ENCODE measurements at regions not wholly inside any gene's neighbourhood (a gene's known extent, or its start where the extent isn't known, plus 50 kb on each side); places are given as distances from the start of the nearest gene placed in this dataset.
"Not testable (repeated sequence)": the region's sequence is repeated elsewhere in the genome, so short reads cannot be mapped to it uniquely, and the experiment has no call there.

GRCh38 chr2:199556527-199557285 lies 99.0 kb upstream of the SATB2 start:
- TF ChIP-seq EP300 (IDR thresholded peaks at IDR 0.05) (no peak), POLR2AphosphoS5 (IDR thresholded peaks at IDR 0.05) (no peak), POLR2A (IDR thresholded peaks at IDR 0.05) (no peak), CTCF (IDR thresholded peaks at IDR 0.05) (no peak)
- Histone ChIP-seq H3K4me3 (no peak overlapping the region), H3K4me1 (no peaks in the 10 kb centered on the region), H3K36me3 (no peaks in the 10 kb centered on the region), H3K9me3 (no peaks in the 10 kb centered on the region), H3K27me3 (no peaks in the 10 kb centered on the region), H3K27ac (no peak overlapping the region)
- WGBS, 2 donors, result 89 to 94% methylated on average over 12 of the region's 12 CpGs
- no peak for DNase-seq
- intact Hi-C loops (cut with DNase I), result no loop called here

GRCh38 chr2:199554026-199554425 lies 96.3 kb upstream of the SATB2 start:
- intact Hi-C loops (cut with DNase I), result no loop called here
- WGBS, 2 donors, result 69 to 85% methylated on average over 2 of the region's 2 CpGs

GRCh38 chr2:199552141-199552540 lies 94.4 kb upstream of the SATB2 start:
- H3K27ac ChIP-seq, result no peak overlapping the region
- TF ChIP-seq CTCF (IDR thresholded peaks at IDR 0.05), result no peak
- TF ChIP-seq POLR2AphosphoS5 (IDR thresholded peaks at IDR 0.05), result no peak
- TF ChIP-seq POLR2A (IDR thresholded peaks at IDR 0.05), result no peak
- TF ChIP-seq EP300 (IDR thresholded peaks at IDR 0.05), result no peak
- H3K27me3 ChIP-seq, result no peaks in the 10 kb centered on the region
- intact Hi-C loops (cut with DNase I), result no loop called here
- no peaks in the 10 kb centered on the region for H3K4me1 ChIP-seq
- H3K36me3 ChIP-seq, result no peaks in the 10 kb centered on the region
- no peak for DNase-seq
- WGBS, 2 donors, result 88 to 96% methylated on average over 6 of the region's 6 CpGs
- H3K9me3 ChIP-seq, result no peaks in the 10 kb centered on the region
- H3K4me3 ChIP-seq, result no peak overlapping the region

More at GRCh38 chr2:199554026-199554425, 96.3 kb upstream of the SATB2 start:
- Histone ChIP-seq H3K4me1 (no peaks in the 10 kb centered on the region), H3K36me3 (no peaks in the 10 kb centered on the region), H3K9me3 (no peaks in the 10 kb centered on the region), H3K27ac (no peak overlapping the region), H3K4me3 (no peak overlapping the region), H3K27me3 (no peaks in the 10 kb centered on the region)
- TF ChIP-seq POLR2AphosphoS5 (IDR thresholded peaks at IDR 0.05) (no peak), CTCF (IDR thresholded peaks at IDR 0.05) (no peak), EP300 (IDR thresholded peaks at IDR 0.05) (no peak)
- no peak for DNase-seq

- no peaks in the 10 kb centered on the region for H3K9me3 ChIP-seq
- H3K27me3 ChIP-seq, result no peaks in the 10 kb centered on the region
- WGBS, 2 donors, result 83 to 92% methylated on average over 4 of the region's 4 CpGs
- no peaks in the 10 kb centered on the region for H3K4me1 ChIP-seq
- no peak overlapping the region for H3K4me3 ChIP-seq
- no peaks in the 10 kb centered on the region for H3K36me3 ChIP-seq
- intact Hi-C loops (cut with DNase I), result no loop called here
- TF ChIP-seq POLR2AphosphoS5 (IDR thresholded peaks at IDR 0.05) (no peak), POLR2A (IDR thresholded peaks at IDR 0.05) (no peak)
- no peak overlapping the region for H3K27ac ChIP-seq
- DNase-seq, result no peak
Measured at GRCh38 chr2:199543606-199544172, 86.0 kb upstream of the SATB2 start.

- Histone ChIP-seq H3K9me3 (no peaks in the 10 kb centered on the region), H3K27ac (no peak overlapping the region), H3K4me3 (no peak overlapping the region), H3K36me3 (no peaks in the 10 kb centered on the region), H3K4me1 (no peaks in the 10 kb centered on the region), H3K27me3 (no peaks in the 10 kb centered on the region)
- TF ChIP-seq POLR2AphosphoS5 (IDR thresholded peaks at IDR 0.05), result no peak
- no peak for TF ChIP-seq EP300 (IDR thresholded peaks at IDR 0.05)
- TF ChIP-seq POLR2A (IDR thresholded peaks at IDR 0.05), result no peak
- no peak for TF ChIP-seq CTCF (IDR thresholded peaks at IDR 0.05)
- intact Hi-C loops (cut with DNase I), result no loop called here
- WGBS, 2 donors, result 88 to 91% methylated on average over 7 of the region's 7 CpGs
- DNase-seq, result no peak
Measured at GRCh38 chr2:199535445-199536177, 77.9 kb upstream of the SATB2 start.

- H3K27ac ChIP-seq; H3K36me3 ChIP-seq; H3K27me3 ChIP-seq; DNase-seq; intact Hi-C loops (cut with DNase I); H3K9me3 ChIP-seq; H3K4me3 ChIP-seq; H3K4me1 ChIP-seq: not testable (repeated sequence)
- 91 to 95% methylated on average over 3 of the region's 3 CpGs for WGBS, 2 donors
Measured at GRCh38 chr2:199533873-199534272, 76.1 kb upstream of the SATB2 start.
